CD8-positive, alpha-beta memory T cell (primary cell): ENCODE measurements at regions not wholly inside any gene's neighbourhood (a gene's known extent, or its start where the extent isn't known, plus 50 kb on each side); places are given as distances from the start of the nearest gene placed in this dataset.

Experiments used
- CTCF ChIA-PET: fragments of 350-600 bp; sonication (Branson Sonifier 250); formaldehyde crosslinking; loops from one replicate; lab custom pipeline; 2021; ENCODE audit warnings: antibody characterized with exemption; lab: Charles Lee
- POLR2A ChIA-PET: fragments of 350-600 bp; sonication (Branson Sonifier 250); formaldehyde crosslinking; loops from one replicate; lab custom pipeline; 2021; ENCODE audit warnings: antibody characterized with exemption; lab: Charles Lee
- DNase-seq, 5 donors: peaks; one replicate each; pipeline versions ENCODE4 v3.0.0 to v3.0.0-alpha.2; 2020 to 2022; ENCODE audit warnings: mixed read lengths in 1 of 5
- H3K27ac ChIP-seq: one replicate; pipeline ENCODE4 v1.7.0; 2013; ENCODE audit warnings: low read depth, mild to moderate bottlenecking, low read length, moderate library complexity
- H3K27me3 ChIP-seq: 2 replicates; pipeline ENCODE4 v1.7.0; 2013; ENCODE audit warnings: low read length, mild to moderate bottlenecking; ENCODE audit not compliant: insufficient read depth, poor library complexity, severe bottlenecking
- H3K36me3 ChIP-seq: 2 replicates; pipeline ENCODE4 v1.7.0; 2013; ENCODE audit warnings: mild to moderate bottlenecking, low read length, moderate library complexity; ENCODE audit not compliant: insufficient read depth
- H3K4me1 ChIP-seq: 2 replicates; pipeline ENCODE4 v1.7.0; 2013; ENCODE audit warnings: mild to moderate bottlenecking, low read length, moderate library complexity; ENCODE audit not compliant: insufficient read depth
- H3K4me3 ChIP-seq: 2 replicates; pipeline ENCODE4 v1.7.0; 2013; ENCODE audit warnings: mild to moderate bottlenecking, low read length
- H3K9me3 ChIP-seq: 2 replicates; pipeline ENCODE4 v1.7.0; 2013; ENCODE audit warnings: mild to moderate bottlenecking, low read length
- H3K27ac Mint-ChIP-seq, 8 donors: one replicate each; pipeline ENCODE4 v1.8.0; 2020 to 2021; ENCODE audit warnings: mixed read lengths in 8 of 8, mild to moderate bottlenecking in 6 of 8, inconsistent platforms in 3 of 8, moderate library complexity in 3 of 8
- H3K27me3 Mint-ChIP-seq, 2 donors: one replicate each; pipeline ENCODE4 v1.8.0; 2020 to 2021; ENCODE audit warnings: mixed read lengths in 2 of 2, mild to moderate bottlenecking in 1 of 2, moderate library complexity in 1 of 2
- H3K36me3 Mint-ChIP-seq, 3 donors: one replicate each; pipeline ENCODE4 v1.8.0; 2020 to 2021; ENCODE audit warnings: mixed read lengths in 3 of 3, inconsistent platforms in 1 of 3, mild to moderate bottlenecking in 1 of 3
- H3K4me1 Mint-ChIP-seq, 3 donors: one replicate each; pipeline ENCODE4 v1.8.0; 2020 to 2021; ENCODE audit warnings: mixed read lengths in 3 of 3, inconsistent platforms in 1 of 3, mild to moderate bottlenecking in 1 of 3
- H3K4me3 Mint-ChIP-seq, 7 donors: one replicate each; pipeline ENCODE4 v1.8.0; 2020 to 2021; ENCODE audit warnings: mixed read lengths in 7 of 7, mild to moderate bottlenecking in 6 of 7, moderate library complexity in 4 of 7, inconsistent platforms in 2 of 7
- H3K9me3 Mint-ChIP-seq, 5 donors: one replicate each; pipeline ENCODE4 v1.8.0; 2020 to 2022; ENCODE audit warnings: mixed read lengths in 5 of 5, mild to moderate bottlenecking in 3 of 5, moderate library complexity in 2 of 5, inconsistent platforms in 1 of 5

- Mint-ChIP-seq H3K36me3 (no peaks in the 10 kb centered on the region), H3K9me3 (no peaks in the 10 kb centered on the region), H3K4me3 (no peak overlapping the region), H3K27ac (no peak overlapping the region), H3K27me3 (peaks cover 8 to 33% of the 10 kb centered on the region in 2 donors), H3K4me1 (no peaks in the 10 kb centered on the region)
- H3K36me3 ChIP-seq = no peaks in the 10 kb centered on the region
- POLR2A ChIA-PET = no interaction called here
- no peak overlapping the region for H3K4me3 ChIP-seq
- no peaks in the 10 kb centered on the region for H3K9me3 ChIP-seq
- H3K27ac ChIP-seq = no peak overlapping the region
- H3K4me1 ChIP-seq = no peaks in the 10 kb centered on the region
- no peak for DNase-seq
- CTCF ChIA-PET = no interaction called here
- H3K27me3 ChIP-seq = no peaks in the 10 kb centered on the region
Observed at GRCh38 chr12:66060163-66060907, 70.2 kb downstream of the LLPH start.

GRCh38 chr12:66059666-66060065, 70.9 kb downstream of the LLPH start:
- H3K27ac Mint-ChIP-seq = no peak overlapping the region
- ChIA-PET CTCF (no interaction called here), POLR2A (no interaction called here)
- H3K9me3 Mint-ChIP-seq = no peaks in the 10 kb centered on the region
- no peaks in the 10 kb centered on the region for H3K36me3 ChIP-seq
- no peak overlapping the region for H3K4me3 Mint-ChIP-seq
- H3K36me3 Mint-ChIP-seq = no peaks in the 10 kb centered on the region
- DNase-seq = no peak
- H3K27ac ChIP-seq = no peak overlapping the region
- peaks cover 8 to 39% of the 10 kb centered on the region in 2 donors for H3K27me3 Mint-ChIP-seq
- no peaks in the 10 kb centered on the region for H3K9me3 ChIP-seq
- no peaks in the 10 kb centered on the region for H3K4me1 ChIP-seq
- no peaks in the 10 kb centered on the region for H3K4me1 Mint-ChIP-seq
- H3K27me3 ChIP-seq = no peaks in the 10 kb centered on the region
- H3K4me3 ChIP-seq = no peak overlapping the region

GRCh38 chr12:66058554-66058953, 72.0 kb downstream of the LLPH start:
- no peak overlapping the region for H3K27ac ChIP-seq
- H3K36me3 ChIP-seq = no peaks in the 10 kb centered on the region
- no peak overlapping the region for H3K4me3 Mint-ChIP-seq
- no peak overlapping the region for H3K27ac Mint-ChIP-seq
- H3K4me1 ChIP-seq = no peaks in the 10 kb centered on the region
- no peaks in the 10 kb centered on the region for H3K9me3 ChIP-seq
- no peak overlapping the region for H3K4me3 ChIP-seq
- peaks cover 6 to 40% of the 10 kb centered on the region in 2 donors for H3K27me3 Mint-ChIP-seq
- no peaks in the 10 kb centered on the region for H3K9me3 Mint-ChIP-seq
- H3K36me3 Mint-ChIP-seq = no peaks in the 10 kb centered on the region
- POLR2A ChIA-PET = no interaction called here
- no peaks in the 10 kb centered on the region for H3K4me1 Mint-ChIP-seq
- CTCF ChIA-PET = no interaction called here
- H3K27me3 ChIP-seq = no peaks in the 10 kb centered on the region
- DNase-seq = no peak

- Mint-ChIP-seq H3K9me3 (no peaks in the 10 kb centered on the region), H3K36me3 (no peaks in the 10 kb centered on the region), H3K27ac (no peak overlapping the region), H3K4me3 (no peak overlapping the region), H3K27me3 (peaks cover 2 to 28% of the 10 kb centered on the region in 2 donors), H3K4me1 (no peaks in the 10 kb centered on the region)
- ChIA-PET POLR2A (no interaction called here), CTCF (interaction anchor here (1.7 kb wide), 1 partner anchor 499 kb away, joined by 3 read pairs; no protein-coding TSS in a partner anchor)
- no peak overlapping the region for H3K27ac ChIP-seq
- peaks cover 4% of the 10 kb centered on the region for H3K27me3 ChIP-seq
- H3K4me3 ChIP-seq = no peak overlapping the region
- no peaks in the 10 kb centered on the region for H3K4me1 ChIP-seq
- no peaks in the 10 kb centered on the region for H3K9me3 ChIP-seq
- no peaks in the 10 kb centered on the region for H3K36me3 ChIP-seq
- DNase-seq = no peak
Observed at GRCh38 chr12:66055837-66056319, 74.7 kb downstream of the LLPH start.

- H3K9me3 Mint-ChIP-seq = no peaks in the 10 kb centered on the region
- ChIA-PET POLR2A (no interaction called here), CTCF (no interaction called here)
Observed at GRCh38 chr12:66052988-66053615, 77.4 kb downstream of the LLPH start.

GRCh38 chr12:66051361-66051760, 79.2 kb downstream of the LLPH start:
- Mint-ChIP-seq H3K4me1 (no peaks in the 10 kb centered on the region), H3K9me3 (no peaks in the 10 kb centered on the region), H3K27me3 (peaks cover 0 to 13% of the 10 kb centered on the region in 2 donors), H3K4me3 (no peak overlapping the region), H3K27ac (no peak overlapping the region), H3K36me3 (no peaks in the 10 kb centered on the region)
- CTCF ChIA-PET = no interaction called here
- POLR2A ChIA-PET = no interaction called here
- no peak overlapping the region for H3K4me3 ChIP-seq
- H3K27me3 ChIP-seq = peaks cover 4% of the 10 kb centered on the region
- H3K36me3 ChIP-seq = no peaks in the 10 kb centered on the region
- no peak for DNase-seq
- no peak overlapping the region for H3K27ac ChIP-seq
- no peaks in the 10 kb centered on the region for H3K4me1 ChIP-seq
- H3K9me3 ChIP-seq = no peaks in the 10 kb centered on the region

More at GRCh38 chr12:66052988-66053615, 77.4 kb downstream of the LLPH start:
- no peaks in the 10 kb centered on the region for H3K4me1 Mint-ChIP-seq
- H3K4me3 ChIP-seq = no peak overlapping the region
- no peak for DNase-seq
- H3K27me3 Mint-ChIP-seq = peaks cover 0 to 13% of the 10 kb centered on the region in 2 donors
- no peak overlapping the region for H3K27ac Mint-ChIP-seq
- H3K27ac ChIP-seq = no peak overlapping the region
- H3K36me3 ChIP-seq = no peaks in the 10 kb centered on the region
- H3K9me3 ChIP-seq = no peaks in the 10 kb centered on the region
- no peaks in the 10 kb centered on the region for H3K4me1 ChIP-seq
- no peak overlapping the region for H3K4me3 Mint-ChIP-seq
- no peaks in the 10 kb centered on the region for H3K36me3 Mint-ChIP-seq
- peaks cover 4% of the 10 kb centered on the region for H3K27me3 ChIP-seq

- POLR2A ChIA-PET = no interaction called here
- H3K27ac ChIP-seq = no peak overlapping the region
- H3K27ac Mint-ChIP-seq = no peak overlapping the region
- H3K9me3 Mint-ChIP-seq = no peaks in the 10 kb centered on the region
- no peaks in the 10 kb centered on the region for H3K36me3 Mint-ChIP-seq
- no peaks in the 10 kb centered on the region for H3K4me1 ChIP-seq
- peaks cover 4% of the 10 kb centered on the region for H3K27me3 ChIP-seq
- CTCF ChIA-PET = no interaction called here
- H3K4me3 Mint-ChIP-seq = no peak overlapping the region
- no peaks in the 10 kb centered on the region for H3K4me1 Mint-ChIP-seq
- DNase-seq = no peak
- no peak overlapping the region for H3K4me3 ChIP-seq
- no peaks in the 10 kb centered on the region for H3K36me3 ChIP-seq
- H3K9me3 ChIP-seq = no peaks in the 10 kb centered on the region
- H3K27me3 Mint-ChIP-seq = peaks cover 0 to 13% of the 10 kb centered on the region in 2 donors
Observed at GRCh38 chr12:66050610-66051009, 79.9 kb downstream of the LLPH start.

GRCh38 chr12:66050283-66050576, 80.3 kb downstream of the LLPH start:
- no peak overlapping the region for H3K4me3 Mint-ChIP-seq
- CTCF ChIA-PET = interaction anchor here (0.9 kb wide), 1 partner anchor 20 kb away, joined by 3 read pairs; no protein-coding TSS in a partner anchor
- H3K27ac ChIP-seq = no peak overlapping the region

More at GRCh38 chr12:66050283-66050576, 80.3 kb downstream of the LLPH start:
- Histone ChIP-seq H3K9me3 (no peaks in the 10 kb centered on the region), H3K27me3 (peaks cover 4% of the 10 kb centered on the region), H3K4me3 (no peak overlapping the region), H3K36me3 (no peaks in the 10 kb centered on the region), H3K4me1 (no peaks in the 10 kb centered on the region)
- Mint-ChIP-seq H3K9me3 (no peaks in the 10 kb centered on the region), H3K27ac (no peak overlapping the region), H3K27me3 (peaks cover 0 to 13% of the 10 kb centered on the region in 2 donors), H3K4me1 (no peaks in the 10 kb centered on the region), H3K36me3 (no peaks in the 10 kb centered on the region)
- DNase-seq = no peak
- POLR2A ChIA-PET = no interaction called here
